GM12864 (cell line): ENCODE measurements at regions not wholly inside any gene's neighbourhood (a gene's known extent, or its start where the extent isn't known, plus 50 kb on each side); places are given as distances from the start of the nearest gene placed in this dataset.

Experiments
- DNase-seq: peaks from one replicate; pipeline ENCODE4 v3.0.0-alpha.2; 2011; ENCODE audit warnings: low read depth
- H3K4me3 ChIP-seq: 2 replicates; pipeline ENCODE4 v1.5.1; 2011; ENCODE audit warnings: mild to moderate bottlenecking, low read depth, low read length, control low read depth
- TF ChIP-seq, protein P1 (sequence below): IDR thresholded peaks from 2 replicates; pipeline ENCODE4 v1.5.1; 2011; ENCODE audit warnings: low read depth, mild to moderate bottlenecking, moderate library complexity, low read length, control low read depth, inconsistent platforms; ENCODE audit errors: missing control alignments

DNA sequence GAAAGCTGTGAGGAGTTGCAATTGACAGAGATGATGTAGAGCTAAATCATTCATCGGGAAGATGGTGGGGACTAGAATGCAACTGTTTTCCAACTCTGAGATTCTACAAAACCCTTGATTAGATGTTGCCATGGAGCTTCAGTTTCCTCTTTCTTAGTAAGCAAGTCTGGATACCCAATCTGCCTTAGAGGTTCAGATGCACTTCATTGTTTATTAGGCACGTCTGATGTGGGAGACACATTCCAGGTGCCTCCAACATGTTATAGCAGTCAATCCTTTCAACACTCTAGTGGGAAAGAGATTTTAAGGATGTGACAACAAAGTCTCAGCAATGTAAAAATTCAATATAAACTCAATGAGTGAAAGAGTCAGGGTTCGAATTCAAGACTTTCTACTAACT is 291.3 kb upstream of the PHYHIPL start:
- DNase-seq: no peak
- no peak overlapping the region for H3K4me3 ChIP-seq
- TF ChIP-seq, protein P1, sequence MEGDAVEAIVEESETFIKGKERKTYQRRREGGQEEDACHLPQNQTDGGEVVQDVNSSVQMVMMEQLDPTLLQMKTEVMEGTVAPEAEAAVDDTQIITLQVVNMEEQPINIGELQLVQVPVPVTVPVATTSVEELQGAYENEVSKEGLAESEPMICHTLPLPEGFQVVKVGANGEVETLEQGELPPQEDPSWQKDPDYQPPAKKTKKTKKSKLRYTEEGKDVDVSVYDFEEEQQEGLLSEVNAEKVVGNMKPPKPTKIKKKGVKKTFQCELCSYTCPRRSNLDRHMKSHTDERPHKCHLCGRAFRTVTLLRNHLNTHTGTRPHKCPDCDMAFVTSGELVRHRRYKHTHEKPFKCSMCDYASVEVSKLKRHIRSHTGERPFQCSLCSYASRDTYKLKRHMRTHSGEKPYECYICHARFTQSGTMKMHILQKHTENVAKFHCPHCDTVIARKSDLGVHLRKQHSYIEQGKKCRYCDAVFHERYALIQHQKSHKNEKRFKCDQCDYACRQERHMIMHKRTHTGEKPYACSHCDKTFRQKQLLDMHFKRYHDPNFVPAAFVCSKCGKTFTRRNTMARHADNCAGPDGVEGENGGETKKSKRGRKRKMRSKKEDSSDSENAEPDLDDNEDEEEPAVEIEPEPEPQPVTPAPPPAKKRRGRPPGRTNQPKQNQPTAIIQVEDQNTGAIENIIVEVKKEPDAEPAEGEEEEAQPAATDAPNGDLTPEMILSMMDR: no peak

DNA sequence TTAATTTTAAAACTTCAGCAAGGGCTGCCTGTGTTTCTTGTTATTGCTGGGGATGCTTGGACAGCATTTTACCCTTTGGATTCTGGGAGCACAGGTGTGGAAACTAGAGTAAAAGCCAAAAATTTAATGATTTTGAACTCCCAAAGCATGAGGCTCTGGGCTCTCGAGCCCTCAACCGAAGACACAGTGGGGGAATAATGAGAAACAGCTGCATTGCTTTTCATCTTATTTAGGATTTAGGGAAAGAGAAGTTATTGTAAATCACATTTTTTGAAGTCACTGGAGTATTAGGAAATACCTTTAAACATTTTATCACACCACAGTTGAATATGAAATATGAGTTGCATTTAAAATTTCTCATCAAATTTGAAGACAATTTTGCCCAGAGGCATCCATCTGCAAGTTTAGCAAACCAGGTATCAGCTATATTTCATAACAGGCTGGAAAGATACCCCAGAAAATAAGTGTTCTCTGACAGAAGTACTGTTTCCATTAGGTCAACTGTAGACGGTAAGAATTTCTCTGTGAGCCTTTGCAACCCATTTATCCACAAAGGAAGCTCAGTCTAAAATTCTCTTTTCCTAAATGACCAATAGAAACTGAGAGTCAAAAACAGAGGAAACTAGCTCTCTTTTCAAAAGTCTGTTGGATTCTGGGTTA is 290.6 kb upstream of the PHYHIPL start:
- DNase-seq: no peak
- H3K4me3 ChIP-seq: no peak overlapping the region
- TF ChIP-seq, protein P1: no peak

DNA sequence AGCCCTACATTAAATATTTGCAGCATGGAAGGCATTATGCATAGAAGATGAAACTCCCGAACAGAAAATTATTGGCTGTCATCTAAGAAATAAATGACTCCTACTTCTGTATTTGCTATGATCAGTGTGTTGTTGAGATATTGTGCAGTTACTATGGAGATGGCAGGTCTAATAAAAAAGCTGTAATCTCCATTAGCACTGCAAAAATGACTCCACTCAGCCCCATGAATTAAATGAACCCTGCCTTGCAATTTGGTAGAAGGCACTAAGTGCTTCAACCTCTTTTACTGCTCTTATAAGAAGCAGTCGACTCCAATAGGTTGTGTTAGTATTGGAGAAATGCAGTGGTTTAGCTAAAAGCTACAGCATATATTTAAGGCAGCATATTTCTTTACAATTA is 290.0 kb upstream of the PHYHIPL start:
- TF ChIP-seq, protein P1: no peak

DNA sequence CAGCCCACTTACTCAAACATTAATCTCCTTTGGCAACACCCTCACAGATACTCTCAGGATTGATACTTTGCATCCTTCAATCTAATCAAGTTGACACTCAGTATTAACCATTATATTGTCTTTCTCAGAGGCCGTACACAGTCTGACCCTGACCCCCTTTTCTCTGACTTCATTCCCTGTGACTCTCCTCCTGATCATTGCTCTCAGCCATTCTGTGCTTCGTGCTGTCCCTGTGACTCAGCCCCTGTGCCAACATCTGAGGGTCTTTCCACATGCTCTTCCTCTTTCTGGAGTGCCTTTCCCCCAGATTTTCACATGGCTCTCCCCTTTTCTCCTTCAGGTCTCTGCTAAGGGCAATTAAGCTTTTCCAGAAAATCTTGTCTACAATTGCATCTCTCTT is 289.0 kb upstream of the PHYHIPL start:
- no peak for DNase-seq
- TF ChIP-seq, protein P1: no peak
- no peak overlapping the region for H3K4me3 ChIP-seq

More for the DNA sequence above, 290.0 kb upstream of the PHYHIPL start:
- no peak for DNase-seq
- H3K4me3 ChIP-seq: no peak overlapping the region

DNA sequence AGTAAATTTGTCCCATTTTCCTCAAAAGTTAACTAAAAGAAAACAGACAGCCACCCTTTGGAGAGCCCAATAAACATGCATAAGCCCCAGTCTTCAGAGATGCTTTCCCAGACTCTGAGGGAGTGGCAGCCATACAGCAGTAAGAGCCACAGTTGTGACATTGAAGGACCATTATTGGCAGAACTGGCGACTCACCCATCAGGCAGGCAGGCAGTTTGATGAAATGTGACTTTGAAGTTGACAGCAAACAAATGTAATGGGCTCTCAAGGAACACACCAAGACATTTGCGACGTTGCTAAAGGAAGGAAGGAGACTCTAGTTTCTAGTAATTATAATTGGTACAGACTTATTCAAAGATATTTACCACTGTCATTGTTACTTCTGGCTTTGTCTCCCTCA is 287.5 kb upstream of the PHYHIPL start:
- TF ChIP-seq, protein P1: no peak
- DNase-seq: no peak
- H3K4me3 ChIP-seq: no peak overlapping the region

DNA sequence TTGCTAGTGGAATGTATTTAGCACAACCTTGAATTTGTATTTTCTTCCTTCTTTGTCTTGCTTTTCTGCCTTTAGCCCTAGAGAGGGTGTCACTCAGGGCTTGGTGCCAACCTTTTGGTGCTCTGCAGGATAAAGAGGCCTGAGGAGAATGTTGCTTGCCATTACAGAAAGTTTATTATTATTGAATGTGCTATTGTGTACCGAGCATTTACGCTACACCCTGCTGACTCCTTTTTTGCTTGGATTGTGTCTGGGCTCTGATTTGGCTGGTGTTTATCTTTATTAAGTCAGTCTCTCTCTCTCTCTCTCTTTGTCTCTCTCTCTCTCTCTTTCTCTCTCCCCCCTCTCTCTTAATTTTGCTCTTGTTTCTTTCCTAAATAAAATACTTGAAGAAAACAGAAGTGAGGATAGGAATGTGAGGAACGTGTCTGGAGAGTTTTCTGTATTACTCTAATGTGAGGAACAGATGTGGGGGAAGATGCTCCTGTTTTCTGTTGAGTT is 284.4 kb upstream of the PHYHIPL start:
- no peak overlapping the region for H3K4me3 ChIP-seq
- TF ChIP-seq, protein P1: no peak
- no peak for DNase-seq

DNA sequence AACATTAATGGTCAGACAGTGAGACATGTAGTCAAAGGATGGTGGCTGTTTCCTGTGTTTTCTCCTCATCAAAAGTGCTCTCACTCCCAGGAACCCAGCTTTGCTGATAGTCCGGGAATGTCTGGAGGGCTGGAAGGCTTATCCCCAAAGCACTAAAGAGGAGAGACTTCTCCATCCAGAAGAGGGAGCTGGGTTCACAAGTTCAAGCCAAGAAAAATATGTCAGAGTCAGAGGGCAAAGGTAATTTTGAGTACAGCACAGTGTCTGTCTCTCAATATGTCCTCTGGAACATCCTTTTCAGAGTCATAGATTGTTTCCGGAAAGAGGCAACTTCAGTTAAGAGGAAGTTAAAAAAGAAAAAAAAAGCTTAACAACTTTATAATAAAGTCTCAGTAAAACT is 281.5 kb upstream of the PHYHIPL start:
- H3K4me3 ChIP-seq: no peak overlapping the region
- DNase-seq: no peak
- TF ChIP-seq, protein P1: no peak
